HG03103 (cell line): ENCODE measurements at regions not wholly inside any gene's neighbourhood (a gene's known extent, or its start where the extent isn't known, plus 50 kb on each side); places are given as distances from the start of the nearest gene placed in this dataset.
A peak's percentile ranks its signal among the peaks of the same experiment; 100 is the strongest.

Experiments used
- ATAC-seq: cut with Tn5 transposase; IDR thresholded peaks from one replicate; pipeline ENCODE4 v1.9.1; 2021; ENCODE audit warnings: low read depth; ENCODE audit not compliant: unreplicated experiment

GRCh38 chr3:40593351-40593750, 68.6 kb downstream of the ZNF621 start:
- ATAC-seq = no peak

- no peak for ATAC-seq
These were observed 72.7 kb downstream of the ZNF621 start for GRCh38 chr3:40597441-40597840.

GRCh38 chr3:40598338-40598737, 73.6 kb downstream of the ZNF621 start:
- ATAC-seq = no peak

- no peak for ATAC-seq
These were observed 74.2 kb downstream of the ZNF621 start for GRCh38 chr3:40598962-40599361.

- ATAC-seq = no peak
These were observed 78.1 kb downstream of the ZNF621 start for GRCh38 chr3:40602778-40603385.

GRCh38 chr3:40605960-40606359, 81.2 kb downstream of the ZNF621 start:
- ATAC-seq = no peak

GRCh38 chr3:40608091-40608490, 83.3 kb downstream of the ZNF621 start:
- no peak for ATAC-seq

- no peak for ATAC-seq
These were observed 88.5 kb downstream of the ZNF621 start for GRCh38 chr3:40613306-40613705.

- ATAC-seq = no peak
These were observed 90.6 kb downstream of the ZNF621 start for GRCh38 chr3:40615110-40615915.

- ATAC-seq = no peak
These were observed 91.4 kb downstream of the ZNF621 start for GRCh38 chr3:40615918-40616819.

- ATAC-seq = no peak
These were observed 92.3 kb downstream of the ZNF621 start for GRCh38 chr3:40617084-40617483.

GRCh38 chr3:40618158-40618557, 93.4 kb downstream of the ZNF621 start:
- ATAC-seq = no peak

- ATAC-seq = no peak
These were observed 95.4 kb downstream of the ZNF621 start for GRCh38 chr3:40620151-40620550.

GRCh38 chr3:40621252-40621651, 96.5 kb downstream of the ZNF621 start:
- ATAC-seq = no peak

- peak; percentile 98 for ATAC-seq
These were observed 98.8 kb downstream of the ZNF621 start for GRCh38 chr3:40623567-40623966.

GRCh38 chr3:40624189-40624769, 99.5 kb downstream of the ZNF621 start:
- no peak for ATAC-seq

- no peak for ATAC-seq
These were observed 102.3 kb downstream of the ZNF621 start for GRCh38 chr3:40627095-40627494.

- ATAC-seq = no peak
These were observed 104.2 kb downstream of the ZNF621 start for GRCh38 chr3:40628984-40629383.

- no peak for ATAC-seq
These were observed 106.7 kb downstream of the ZNF621 start for GRCh38 chr3:40631341-40631995.

- no peak for ATAC-seq
These were observed 113.1 kb downstream of the ZNF621 start for GRCh38 chr3:40637906-40638305.
